ENCODE measurements at regions not wholly inside any gene's neighbourhood (a gene's known extent, or its start where the extent isn't known, plus 50 kb on each side); places are given as distances from the start of the nearest gene placed in this dataset.

GRCh38 chrX:5748586-5749150 lies 480.0 kb downstream of the NLGN4X start:
- TF ChIP-seq CTCF (IDR thresholded peaks at IDR 0.05; ENCODE audit: low read depth, low read length) (no peak), EZH2phosphoT487 (IDR thresholded peaks at IDR 0.05; ENCODE audit: low read depth) (no peak)

Data from OCI-LY3 (cell line).